ENCODE measurements at regions not wholly inside any gene's neighbourhood (a gene's known extent, or its start where the extent isn't known, plus 50 kb on each side); places are given as distances from the start of the nearest gene placed in this dataset.

GRCh38 chr7:97466071-97466470, 265.8 kb upstream of the TAC1 start (continued):
- no peak for TF ChIP-seq RUNX3 (IDR thresholded peaks at IDR 0.05; ENCODE audit: low read length)
- no peak for TF ChIP-seq TAF1 (IDR thresholded peaks at IDR 0.05; ENCODE audit: borderline replicate concordance, low read depth, low read length)
- no peak for TF ChIP-seq ZNF274 (IDR thresholded peaks at IDR 0.05; ENCODE audit: insufficient read depth, insufficient read length)
- TF ChIP-seq RELB (IDR thresholded peaks at IDR 0.05; ENCODE audit: low read depth): no peak
- TF ChIP-seq ETV6 (conservative IDR thresholded peaks at IDR 0.05 in 1 of 2, IDR thresholded peaks at IDR 0.05 in 1 of 2; ENCODE audit: borderline replicate concordance in 1 of 2, low read depth in 1 of 2): no peak
- TF ChIP-seq EED (IDR thresholded peaks at IDR 0.05; ENCODE audit: low read depth): no peak
- no peak for TF ChIP-seq RB1 (IDR thresholded peaks at IDR 0.05; ENCODE audit: borderline replicate concordance)
- TF ChIP-seq PML (IDR thresholded peaks at IDR 0.05; ENCODE audit: low read length): no peak
- TF ChIP-seq MTA3 (IDR thresholded peaks at IDR 0.05; ENCODE audit: borderline replicate concordance, low read length): no peak
- TF ChIP-seq ESRRA (IDR thresholded peaks at IDR 0.05; ENCODE audit: low read length): no peak

- FAIRE-seq (no peak), ATAC-seq (no peak), DNase-seq (ENCODE audit: low read depth, low spot score) (no peak)
- no peaks in the 10 kb centered on the region for H3K79me2 ChIP-seq (ENCODE audit: control insufficient read depth, insufficient read depth, low read length)
- ChIA-PET POLR2A (no interaction called here), RAD21 (ENCODE audit: unreplicated experiment) (no interaction called here), SMC1A (ENCODE audit: uncharacterized antibody, unreplicated experiment) (no interaction called here), CTCF (no interaction called here)
- H3K9ac ChIP-seq (ENCODE audit: control insufficient read depth, insufficient read depth, low read length): no peak overlapping the region
- in situ Hi-C loops (cut with MboI): no loop called here
- no peak overlapping the region for H2AFZ ChIP-seq (ENCODE audit: control insufficient read depth, low read depth, low read length)
- no peaks in the 10 kb centered on the region for H3K27me3 ChIP-seq (replicated peaks in 1 of 2; ENCODE audit: control insufficient read depth in 2 of 2, insufficient read depth in 2 of 2, low read length in 1 of 2)
- no peaks in the 10 kb centered on the region for H3K4me1 ChIP-seq (ENCODE audit: control insufficient read depth, insufficient read depth, low read length)
- H3K36me3 ChIP-seq (ENCODE audit: control insufficient read depth in 2 of 2, insufficient read depth in 2 of 2, low read length in 1 of 2): no peaks in the 10 kb centered on the region
- 21% methylated on average over 6 of the region's 6 CpGs for WGBS (ENCODE audit: insufficient coverage, insufficient replicate concordance, low lambda C conversion rate, missing lambda C conversion rate)
- no peaks in the 10 kb centered on the region; the same call in 1 of the 2 replicates for H4K20me1 ChIP-seq (ENCODE audit: control insufficient read depth, insufficient read depth)
- H3K27ac ChIP-seq (ENCODE audit: control insufficient read depth, insufficient read depth): no peak overlapping the region
- H3K9me3 ChIP-seq (replicated peaks; ENCODE audit: control insufficient read depth, insufficient read depth, low read length): no peaks in the 10 kb centered on the region
- no peak overlapping the region for H3K4me2 ChIP-seq (ENCODE audit: control insufficient read depth, insufficient read depth)
- H3K4me3 ChIP-seq: no peak overlapping the region
- BruUV-seq (replicated peaks): no TSS peak
- intact Hi-C loops (cut with micrococcal nuclease; ENCODE audit: unreplicated experiment): no loop called here
- TF ChIP-seq HDAC6 (IDR thresholded peaks at IDR 0.05; ENCODE audit: unreplicated experiment) (no peak), RB1 (IDR thresholded peaks at IDR 0.05; ENCODE audit: borderline replicate concordance) (no peak), USF1 (IDR thresholded peaks at IDR 0.05; ENCODE audit: borderline replicate concordance, extremely low read length, insufficient read depth, low read depth, low read length) (no peak), ESRRA (IDR thresholded peaks at IDR 0.05; ENCODE audit: low read length) (no peak), E4F1 (IDR thresholded peaks at IDR 0.05; ENCODE audit: borderline replicate concordance, partially characterized antibody) (no peak), CREB1 (IDR thresholded peaks at IDR 0.05; ENCODE audit: low read depth) (no peak)
Observed at GRCh38 chr7:97466999-97467740, 264.7 kb upstream of the TAC1 start.

All from GM12878 (cell line).